ENCODE measurements at regions not wholly inside any gene's neighbourhood (a gene's known extent, or its start where the extent isn't known, plus 50 kb on each side); places are given as distances from the start of the nearest gene placed in this dataset.

- TF ChIP-seq DACH1 (IDR thresholded peaks at IDR 0.05; ENCODE audit: partially characterized antibody) = peak; percentile 76
- TF ChIP-seq POLR2B (IDR thresholded peaks at IDR 0.05; ENCODE audit: low read depth, partially characterized antibody) = peak; percentile 38
- TF ChIP-seq KAT2B (IDR thresholded peaks at IDR 0.05; ENCODE audit: low read depth, low read length) = no peak
- peak; percentile 57; the same call in 1 of the 2 replicates for TF ChIP-seq SNIP1 (IDR thresholded peaks at IDR 0.05; ENCODE audit: low read depth)
- TF ChIP-seq CTBP1 (IDR thresholded peaks at IDR 0.05; ENCODE audit: borderline replicate concordance) = no peak; the same call in 1 of the 2 replicates
- no peak for TF ChIP-seq PBX2 (CRISPR knock-in tag; IDR thresholded peaks at IDR 0.05; ENCODE audit: low read depth)
- TF ChIP-seq PBX2 (tag; conservative IDR thresholded peaks at IDR 0.05; ENCODE audit: low read depth) = peak; percentile 38; the same call in 1 of the 2 replicates
- no peak for TF ChIP-seq ATF1 (CRISPR knock-in tag; IDR thresholded peaks at IDR 0.05)
- peak; percentile 42; the same call in 1 of the 2 replicates for TF ChIP-seq ATF1 (tag; IDR thresholded peaks at IDR 0.05)
- TF ChIP-seq ZZZ3 (IDR thresholded peaks at IDR 0.05) = no peak
- TF ChIP-seq PHF21A (IDR thresholded peaks at IDR 0.05; ENCODE audit: borderline replicate concordance, low read depth) = peak; percentile 38; the same call in 1 of the 2 replicates
- no peak; the same call in 1 of the 2 replicates for TF ChIP-seq TRIM28 (IDR thresholded peaks at IDR 0.05)
- peak; percentile 85 for TF ChIP-seq ZNF24 (IDR thresholded peaks at IDR 0.05)
- TF ChIP-seq LARP7 (IDR thresholded peaks at IDR 0.05) = peak; percentile 98
- TF ChIP-seq RFX5 (IDR thresholded peaks at IDR 0.05; ENCODE audit: low read depth, low read length) = no peak
- no peak for TF ChIP-seq CHAMP1 (IDR thresholded peaks at IDR 0.05)
- TF ChIP-seq REST (IDR thresholded peaks at IDR 0.05; ENCODE audit: borderline replicate concordance) = 0 out of 2 replicates have a peak, but pooled peaks have one; percentile 14
- TF ChIP-seq REST (CRISPR knock-in tag; IDR thresholded peaks at IDR 0.05; ENCODE audit: low read depth) = no peak
- no peak for TF ChIP-seq BMI1 (IDR thresholded peaks at IDR 0.05; ENCODE audit: low read length)
Measured at GRCh38 chr6:139518556-139519091, 144.2 kb upstream of the CITED2 start (continued).

Data from K562 (cell line).